ENCODE measurements at regions not wholly inside any gene's neighbourhood (a gene's known extent, or its start where the extent isn't known, plus 50 kb on each side); places are given as distances from the start of the nearest gene placed in this dataset.

DNA sequence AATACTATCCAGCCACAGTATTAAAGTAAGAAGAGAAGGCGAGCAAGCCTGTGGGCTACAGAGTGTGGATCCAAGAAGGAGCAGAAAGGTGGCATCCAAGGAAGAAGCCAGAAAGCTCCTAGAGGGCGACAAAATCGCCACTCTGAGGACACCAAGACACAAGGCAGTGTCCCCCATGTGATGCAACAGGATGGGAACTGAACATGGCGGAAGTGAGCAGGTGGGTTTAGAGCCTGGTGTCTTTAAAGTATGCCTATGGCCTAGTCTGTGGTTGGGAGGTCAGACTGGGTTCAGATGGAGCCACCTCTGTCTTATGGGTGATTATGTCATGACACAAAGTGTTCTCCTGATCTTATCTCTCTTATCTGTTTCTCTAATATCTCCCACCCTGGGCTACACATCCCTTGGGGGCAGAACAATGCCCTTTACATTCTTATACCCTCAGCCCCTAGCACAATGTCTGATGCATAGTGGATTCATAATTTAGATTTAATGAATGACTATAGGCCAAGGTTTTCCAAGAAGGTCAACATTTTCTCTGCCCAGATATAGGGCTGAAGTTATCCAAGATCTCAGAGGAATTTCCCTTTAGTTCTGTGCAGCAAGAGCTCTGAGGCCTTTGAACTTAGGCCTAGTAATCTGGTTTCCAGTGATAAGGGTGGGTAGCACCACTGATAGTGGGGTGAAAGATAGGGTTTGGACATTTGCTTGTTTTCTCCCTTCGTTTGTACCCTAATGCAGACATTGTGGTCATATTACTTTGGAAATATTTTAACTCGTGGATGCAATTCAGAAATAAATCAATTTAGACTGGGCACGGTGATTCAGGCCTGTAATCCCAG is 167.3 kb upstream of the AKIRIN2 start:
- TF ChIP-seq, protein P1, sequence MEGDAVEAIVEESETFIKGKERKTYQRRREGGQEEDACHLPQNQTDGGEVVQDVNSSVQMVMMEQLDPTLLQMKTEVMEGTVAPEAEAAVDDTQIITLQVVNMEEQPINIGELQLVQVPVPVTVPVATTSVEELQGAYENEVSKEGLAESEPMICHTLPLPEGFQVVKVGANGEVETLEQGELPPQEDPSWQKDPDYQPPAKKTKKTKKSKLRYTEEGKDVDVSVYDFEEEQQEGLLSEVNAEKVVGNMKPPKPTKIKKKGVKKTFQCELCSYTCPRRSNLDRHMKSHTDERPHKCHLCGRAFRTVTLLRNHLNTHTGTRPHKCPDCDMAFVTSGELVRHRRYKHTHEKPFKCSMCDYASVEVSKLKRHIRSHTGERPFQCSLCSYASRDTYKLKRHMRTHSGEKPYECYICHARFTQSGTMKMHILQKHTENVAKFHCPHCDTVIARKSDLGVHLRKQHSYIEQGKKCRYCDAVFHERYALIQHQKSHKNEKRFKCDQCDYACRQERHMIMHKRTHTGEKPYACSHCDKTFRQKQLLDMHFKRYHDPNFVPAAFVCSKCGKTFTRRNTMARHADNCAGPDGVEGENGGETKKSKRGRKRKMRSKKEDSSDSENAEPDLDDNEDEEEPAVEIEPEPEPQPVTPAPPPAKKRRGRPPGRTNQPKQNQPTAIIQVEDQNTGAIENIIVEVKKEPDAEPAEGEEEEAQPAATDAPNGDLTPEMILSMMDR (IDR thresholded peaks at IDR 0.05; ENCODE audit: borderline replicate concordance, extremely low read depth, low read length, poor library complexity, severe bottlenecking) = no peak
- TF ChIP-seq EZH2 (IDR thresholded peaks at IDR 0.05; ENCODE audit: borderline replicate concordance, low read depth, low read length, severe bottlenecking) = no peak

Data from DND-41 (cell line).